ENCODE measurements at regions not wholly inside any gene's neighbourhood (a gene's known extent, or its start where the extent isn't known, plus 50 kb on each side); places are given as distances from the start of the nearest gene placed in this dataset.
"Not testable (repeated sequence)": the region's sequence is repeated elsewhere in the genome, so short reads cannot be mapped to it uniquely, and the experiment has no call there.

DNA sequence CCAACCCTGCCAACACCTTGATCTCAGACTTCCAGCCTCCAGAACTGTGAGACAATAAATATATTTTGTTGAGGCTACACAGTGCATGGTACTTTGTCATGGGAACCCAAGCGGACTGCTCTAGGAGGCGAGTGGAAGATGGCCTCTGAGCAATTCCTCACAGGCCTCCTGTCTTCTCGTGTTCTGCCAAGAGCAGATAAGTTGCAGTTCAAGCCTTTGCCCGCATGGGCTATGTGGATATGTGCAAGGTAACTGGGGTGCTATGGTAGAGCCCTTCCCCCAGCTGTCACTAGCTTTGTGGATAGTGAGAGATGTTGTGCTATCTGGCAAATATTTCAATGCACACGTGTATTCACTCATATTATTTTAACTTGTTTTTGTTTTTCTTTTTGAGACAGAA lies 156.0 kb upstream of the BCOR start:
- FAIRE-seq = no peak

GRCh38 chrX:40249582-40249981 lies 151.8 kb upstream of the BCOR start:
- no peak for FAIRE-seq

More for the DNA sequence above, 156.0 kb upstream of the BCOR start:
- DNase-seq (ENCODE audit: low spot score) = no peak

GRCh38 chrX:40248822-40249221 lies 151.1 kb upstream of the BCOR start:
- no peak for DNase-seq (ENCODE audit: low spot score)
- no peak for FAIRE-seq

More at GRCh38 chrX:40249582-40249981, 151.8 kb upstream of the BCOR start:
- no peak for DNase-seq (ENCODE audit: low spot score)

- no peak for FAIRE-seq
Measured at GRCh38 chrX:40247848-40248622, 150.3 kb upstream of the BCOR start.

DNA sequence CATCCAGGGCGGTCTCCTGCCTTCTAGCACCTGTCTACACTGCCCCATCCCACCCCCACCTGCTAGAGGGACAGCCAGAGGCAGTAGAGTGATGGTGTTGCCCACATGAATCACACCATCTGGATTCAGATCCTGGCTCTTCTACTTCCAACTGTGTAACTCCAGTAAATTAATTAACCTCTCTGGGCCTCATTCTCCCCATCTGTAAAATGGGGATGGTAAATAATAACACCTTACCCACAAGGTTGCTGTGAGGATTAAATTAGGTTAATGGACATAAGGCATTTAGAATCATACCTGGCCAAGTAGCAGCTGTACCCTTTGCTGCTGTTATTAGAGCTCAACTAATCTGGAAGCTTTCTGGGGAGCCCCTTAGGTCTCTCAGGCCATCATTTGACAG lies 149.6 kb upstream of the BCOR start:
- FAIRE-seq = no peak

More at GRCh38 chrX:40247848-40248622, 150.3 kb upstream of the BCOR start:
- DNase-seq (ENCODE audit: low spot score) = no peak

DNA sequence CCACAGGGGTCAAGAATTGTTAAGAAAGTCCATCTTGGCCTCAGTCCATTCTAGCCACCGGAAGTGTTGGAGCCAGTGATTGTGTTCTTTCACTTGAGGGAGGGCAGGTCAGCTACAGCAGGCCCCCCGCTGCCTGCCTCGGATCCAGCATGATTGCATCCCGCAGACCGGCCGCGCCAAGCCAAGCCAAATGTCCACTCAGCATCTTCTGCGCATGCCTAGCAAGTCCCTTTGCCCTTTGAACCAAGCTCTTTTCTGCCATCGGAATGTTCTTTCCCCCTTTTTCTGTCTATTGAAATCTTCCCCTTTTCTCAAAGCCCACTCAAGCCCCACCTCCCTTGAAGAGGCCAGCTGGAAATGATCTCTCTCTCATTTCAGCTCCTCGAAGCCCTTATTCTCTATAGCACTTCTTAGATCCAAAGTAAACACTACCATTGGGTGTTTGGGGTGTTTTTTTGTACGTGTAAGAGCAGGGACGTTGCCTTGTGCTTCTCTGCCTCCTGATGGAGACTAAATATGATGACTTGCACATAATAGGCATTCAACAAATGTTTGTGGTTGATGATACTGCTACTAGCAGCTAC lies 147.8 kb upstream of the BCOR start:
- no peak for DNase-seq (ENCODE audit: low spot score)
- no peak for FAIRE-seq

More for the DNA sequence above, 149.6 kb upstream of the BCOR start:
- no peak for DNase-seq (ENCODE audit: low spot score)

GRCh38 chrX:40244980-40245379 lies 147.2 kb upstream of the BCOR start:
- FAIRE-seq = no peak
- no peak for DNase-seq (ENCODE audit: low spot score)

GRCh38 chrX:40243755-40244515 lies 146.2 kb upstream of the BCOR start:
- DNase-seq (ENCODE audit: low spot score) (no peak), FAIRE-seq (no peak)

DNA sequence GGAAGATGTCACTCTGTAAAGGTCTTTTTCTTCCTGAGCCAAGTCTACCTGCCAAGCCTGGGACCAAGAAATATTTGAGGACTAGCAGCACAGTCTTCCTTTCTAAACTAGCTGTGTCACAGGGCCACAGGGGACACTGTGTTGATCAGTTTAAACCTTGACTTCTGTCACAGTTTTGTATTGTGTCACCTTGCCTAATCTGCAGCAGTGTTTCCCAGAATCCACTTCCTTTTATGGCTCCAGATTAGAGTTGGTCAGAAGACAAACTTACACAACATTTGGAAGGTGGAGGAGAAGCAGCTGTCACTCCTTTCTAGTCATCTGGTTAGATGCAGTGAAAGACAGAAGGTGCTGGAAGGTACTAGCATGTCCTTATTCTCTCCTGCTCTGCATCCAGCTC lies 143.1 kb upstream of the BCOR start:
- no peak for FAIRE-seq

GRCh38 chrX:40237731-40238178 lies 140.0 kb upstream of the BCOR start:
- DNase-seq (ENCODE audit: low spot score) = no peak
- FAIRE-seq = no peak

More for the DNA sequence above, 143.1 kb upstream of the BCOR start:
- no peak for DNase-seq (ENCODE audit: low spot score)

- FAIRE-seq (no peak), DNase-seq (ENCODE audit: low spot score) (no peak)
Measured at GRCh38 chrX:40230646-40231045, 132.9 kb upstream of the BCOR start.

GRCh38 chrX:40227125-40227524 lies 129.4 kb upstream of the BCOR start:
- DNase-seq (ENCODE audit: low spot score) = no peak
- FAIRE-seq = no peak

- FAIRE-seq = no peak
- DNase-seq (ENCODE audit: low spot score) = no peak
Measured at GRCh38 chrX:40224658-40225057, 126.9 kb upstream of the BCOR start.

GRCh38 chrX:40222612-40223011 lies 124.9 kb upstream of the BCOR start:
- not testable (repeated sequence) for FAIRE-seq; DNase-seq (ENCODE audit: low spot score)

DNA sequence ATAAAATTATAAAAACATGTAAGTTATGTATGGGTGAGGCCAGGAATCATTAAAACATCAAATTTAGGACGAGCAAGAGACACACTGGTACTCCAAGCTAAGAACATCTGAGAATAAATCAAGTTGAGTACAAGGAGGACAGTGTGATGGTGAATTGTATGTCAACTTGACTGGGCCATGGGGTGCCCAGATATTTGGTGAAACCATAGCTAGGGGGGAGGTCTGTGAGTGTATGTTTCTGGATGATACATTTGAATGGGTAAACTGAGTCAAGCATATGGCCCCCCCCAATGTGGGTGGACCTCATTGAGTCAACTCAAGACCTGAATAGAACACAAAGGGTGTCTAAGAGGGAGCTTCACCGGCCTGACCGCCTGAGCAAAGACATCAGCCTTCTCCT lies 115.3 kb upstream of the BCOR start:
- no peak for FAIRE-seq
- no peak for DNase-seq (ENCODE audit: low spot score)

GRCh38 chrX:40209951-40210617 lies 112.3 kb upstream of the BCOR start:
- FAIRE-seq (no peak), DNase-seq (ENCODE audit: low spot score) (no peak)

DNA sequence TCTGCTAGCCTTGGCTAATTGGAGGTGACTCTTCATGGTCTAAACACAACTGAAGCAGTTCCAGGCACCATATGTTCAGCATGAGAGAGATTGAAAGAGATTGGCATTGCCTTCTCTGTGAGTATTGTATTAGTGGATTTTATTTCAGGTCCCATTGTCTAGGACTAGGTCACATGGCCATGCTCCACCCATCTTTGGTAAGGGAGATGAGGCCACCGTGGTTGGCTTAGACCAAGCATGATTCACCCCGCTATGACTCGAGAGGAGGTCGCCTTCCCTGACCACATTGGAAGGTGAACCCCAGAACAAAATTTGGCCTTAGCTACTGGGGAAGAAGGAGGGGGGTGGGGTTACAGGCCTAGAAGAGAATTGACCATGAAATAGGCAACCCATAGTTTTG lies 109.9 kb upstream of the BCOR start:
- DNase-seq (ENCODE audit: low spot score) = no peak

GRCh38 chrX:40205471-40205870 lies 107.7 kb upstream of the BCOR start:
- DNase-seq (ENCODE audit: low spot score) (no peak), FAIRE-seq (no peak)

More for the DNA sequence above, 109.9 kb upstream of the BCOR start:
- FAIRE-seq = no peak

GRCh38 chrX:40202456-40202855 lies 104.7 kb upstream of the BCOR start:
- no peak for DNase-seq (ENCODE audit: low spot score)
- FAIRE-seq = no peak

DNA sequence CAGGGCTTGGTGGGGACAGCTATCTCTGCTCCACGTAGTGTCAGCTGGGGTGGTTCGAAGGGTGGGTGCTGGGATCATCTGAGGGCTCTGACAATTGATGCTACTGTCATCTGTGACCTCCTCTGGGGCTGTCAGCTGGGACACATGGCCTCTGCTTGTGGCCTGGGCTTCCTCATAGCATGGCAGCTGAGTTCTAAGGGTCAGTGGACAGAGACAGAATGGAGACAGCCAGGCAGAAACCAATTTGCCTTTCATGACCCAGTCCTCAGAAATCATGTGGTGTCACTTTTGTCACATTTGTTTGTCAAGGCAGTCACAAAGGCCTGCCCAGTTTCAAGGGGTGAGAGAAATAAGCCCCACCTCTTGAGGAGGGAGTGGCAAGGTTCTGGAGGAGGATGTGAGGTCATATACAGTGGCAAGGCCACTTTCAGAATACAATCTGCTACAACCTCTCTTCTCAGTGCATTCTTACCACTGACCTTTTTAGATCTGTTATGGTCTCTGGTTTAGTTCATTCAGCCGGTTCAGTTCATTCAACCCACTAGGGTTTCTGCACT lies 103.6 kb upstream of the BCOR start:
- no peak for DNase-seq (ENCODE audit: low spot score)
- no peak for FAIRE-seq

- FAIRE-seq (no peak), DNase-seq (ENCODE audit: low spot score) (no peak)
Measured at GRCh38 chrX:40199704-40200103, 101.9 kb upstream of the BCOR start.

All from urothelium cell line (cell line).